ENCODE measurements at regions not wholly inside any gene's neighbourhood (a gene's known extent, or its start where the extent isn't known, plus 50 kb on each side); places are given as distances from the start of the nearest gene placed in this dataset.
A peak's percentile ranks its signal among the peaks of the same experiment; 100 is the strongest.

DNA sequence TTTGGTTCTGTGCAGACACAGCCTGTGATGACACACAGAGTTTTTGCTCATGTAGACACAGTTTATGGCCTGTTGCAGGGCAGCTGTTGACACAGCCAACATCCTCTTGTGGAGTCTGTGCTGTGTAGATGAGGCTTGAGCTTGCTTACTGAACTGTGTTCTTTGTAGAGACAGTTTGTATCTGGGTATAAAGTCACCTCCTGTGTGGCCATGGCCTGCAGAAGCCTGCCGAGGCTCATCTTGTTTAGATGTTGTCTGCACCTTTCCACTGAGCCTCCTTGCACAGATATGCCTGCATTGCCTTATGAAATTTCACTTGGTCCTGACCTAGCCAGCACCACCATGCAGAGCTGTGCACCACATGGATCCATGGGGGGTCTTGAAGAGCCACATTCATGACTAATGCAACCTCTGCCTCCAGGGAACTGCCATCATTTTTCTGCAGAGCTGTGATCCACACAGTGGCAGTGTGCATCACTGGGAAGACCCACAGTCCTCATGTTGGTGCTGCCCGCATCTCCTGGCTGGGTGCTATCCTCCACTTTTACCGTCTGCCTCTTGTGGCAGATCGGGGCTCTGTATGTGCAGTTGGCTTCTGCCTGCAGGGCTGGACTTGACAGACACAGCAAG is 198.0 kb upstream of the MAMLD1 start:
- DNase-seq (ENCODE audit: low read depth) = no peak

- no peak for DNase-seq (ENCODE audit: low read depth)
Measured at GRCh38 chrX:150165776-150166610, 197.1 kb upstream of the MAMLD1 start.

- no peak for DNase-seq (ENCODE audit: low read depth)
Measured at GRCh38 chrX:150167482-150168324, 195.4 kb upstream of the MAMLD1 start.

DNA sequence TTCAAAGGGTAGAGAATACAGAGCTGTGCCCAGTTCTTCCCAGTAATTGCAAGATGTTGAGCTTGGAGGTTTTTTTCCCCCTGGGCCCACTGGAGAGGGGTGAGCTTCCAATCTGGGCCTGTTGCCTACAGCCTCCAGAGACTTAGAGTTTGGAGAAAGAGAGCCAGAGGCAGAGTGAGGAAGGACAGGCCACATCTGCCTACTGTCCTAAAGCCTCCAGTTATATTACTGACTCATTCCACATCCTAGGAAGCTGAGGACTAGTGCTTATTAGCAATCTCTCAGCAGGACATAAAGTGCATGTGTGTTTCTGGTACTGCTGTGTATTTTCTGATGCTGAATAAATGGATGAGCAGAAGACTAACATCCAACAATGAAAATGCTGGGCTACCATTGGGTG is 181.0 kb upstream of the MAMLD1 start:
- DNase-seq (ENCODE audit: low read depth) = no peak

GRCh38 chrX:150184491-150184890 is 178.6 kb upstream of the MAMLD1 start:
- DNase-seq (ENCODE audit: low read depth) = no peak

GRCh38 chrX:150185766-150186165 is 177.4 kb upstream of the MAMLD1 start:
- no peak for DNase-seq (ENCODE audit: low read depth)

DNA sequence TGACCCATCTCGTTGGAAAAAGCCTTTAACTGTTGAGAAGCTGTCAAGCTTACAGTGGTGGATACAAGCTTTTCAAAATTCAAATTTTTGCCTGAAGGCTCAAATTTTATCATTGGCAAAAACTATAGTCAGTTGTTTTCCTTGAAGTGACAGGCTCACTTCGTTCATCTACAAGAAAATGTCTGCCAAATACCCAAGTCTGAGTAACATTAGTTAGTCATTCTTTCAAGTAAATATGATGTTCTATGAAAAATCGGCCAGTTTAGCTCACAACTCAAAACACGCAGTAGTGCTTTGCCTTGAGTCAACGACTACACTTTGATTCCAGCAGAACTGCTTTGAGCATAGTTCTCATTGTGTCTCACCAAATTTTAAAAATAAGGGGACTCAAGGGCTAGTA is 170.3 kb upstream of the MAMLD1 start:
- DNase-seq (ENCODE audit: low read depth) = no peak

DNA sequence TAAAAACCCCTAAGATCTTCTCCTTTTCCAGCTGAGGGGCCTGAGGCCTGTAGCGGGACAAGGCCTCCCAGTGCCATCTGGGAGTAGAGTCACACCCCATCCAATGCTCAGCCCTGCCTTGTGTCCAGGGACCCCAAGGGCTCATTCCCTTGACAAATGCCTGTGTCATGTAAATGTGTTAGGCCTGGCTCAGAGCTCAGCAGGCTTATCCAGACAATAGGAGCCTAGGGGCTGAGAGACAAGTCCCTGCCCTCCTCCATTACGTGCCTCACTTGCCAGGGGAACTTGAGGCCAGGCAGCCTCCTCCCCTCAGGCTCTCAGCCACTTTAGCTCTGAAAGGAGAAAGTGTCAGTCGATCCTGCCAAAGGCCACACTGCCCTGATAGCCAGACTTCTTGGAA is 166.8 kb upstream of the MAMLD1 start:
- no peak for DNase-seq (ENCODE audit: low read depth)

GRCh38 chrX:150197388-150197787 is 165.7 kb upstream of the MAMLD1 start:
- no peak for DNase-seq (ENCODE audit: low read depth)

GRCh38 chrX:150198776-150199175 is 164.3 kb upstream of the MAMLD1 start:
- DNase-seq (ENCODE audit: low read depth) = no peak

GRCh38 chrX:150199181-150199580 is 163.9 kb upstream of the MAMLD1 start:
- DNase-seq (ENCODE audit: low read depth) = no peak

DNA sequence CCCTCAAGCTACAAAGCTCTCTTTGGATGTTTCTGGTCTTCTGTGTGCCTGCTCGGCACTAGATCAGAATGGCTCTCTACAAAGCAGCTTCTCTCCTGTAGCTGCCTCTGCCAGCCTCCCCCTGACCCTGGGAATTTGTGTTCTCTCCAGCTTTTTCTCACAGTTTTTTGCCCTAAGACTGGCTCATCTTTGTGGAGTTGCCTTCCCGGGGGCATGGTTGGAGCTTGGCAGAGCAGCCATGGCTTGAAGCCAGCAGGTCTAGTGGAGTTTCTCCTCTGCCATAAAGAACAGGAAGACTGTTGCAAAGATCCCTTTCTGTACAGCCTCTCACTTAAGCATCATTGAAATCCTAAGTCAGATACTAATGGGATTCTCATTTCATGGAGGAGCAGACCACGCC is 163.3 kb upstream of the MAMLD1 start:
- DNase-seq (ENCODE audit: low read depth) = no peak

- DNase-seq (ENCODE audit: low read depth) = no peak
Measured at GRCh38 chrX:150200361-150200760, 162.8 kb upstream of the MAMLD1 start.

GRCh38 chrX:150200820-150201287 is 162.3 kb upstream of the MAMLD1 start:
- peak; percentile 94 for DNase-seq (ENCODE audit: low read depth)

DNA sequence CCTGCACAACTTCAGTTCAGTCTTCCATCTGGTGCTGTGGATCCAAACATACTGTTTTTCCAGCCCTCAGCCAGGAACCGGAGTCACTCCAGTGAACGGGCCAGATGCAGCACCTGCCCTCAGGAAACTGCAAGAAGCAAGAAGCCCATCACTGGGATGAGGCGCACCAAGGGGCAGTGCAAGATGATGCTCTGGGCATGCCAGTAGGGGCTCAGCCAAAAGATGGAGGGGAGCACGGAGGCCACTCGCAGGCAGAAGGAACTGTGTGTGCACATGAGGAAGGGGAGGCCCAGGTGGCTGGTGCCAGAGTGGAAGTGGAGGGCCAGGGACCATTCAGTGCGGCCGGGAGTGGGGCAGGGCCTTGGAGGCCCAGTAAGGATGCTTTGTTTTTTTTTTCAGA is 161.7 kb upstream of the MAMLD1 start:
- DNase-seq (ENCODE audit: low read depth) = no peak

- no peak for DNase-seq (ENCODE audit: low read depth)
Measured at GRCh38 chrX:150201841-150202240, 161.3 kb upstream of the MAMLD1 start.

GRCh38 chrX:150202641-150203247 is 160.4 kb upstream of the MAMLD1 start:
- peak; percentile 59 for DNase-seq (ENCODE audit: low read depth)

DNA sequence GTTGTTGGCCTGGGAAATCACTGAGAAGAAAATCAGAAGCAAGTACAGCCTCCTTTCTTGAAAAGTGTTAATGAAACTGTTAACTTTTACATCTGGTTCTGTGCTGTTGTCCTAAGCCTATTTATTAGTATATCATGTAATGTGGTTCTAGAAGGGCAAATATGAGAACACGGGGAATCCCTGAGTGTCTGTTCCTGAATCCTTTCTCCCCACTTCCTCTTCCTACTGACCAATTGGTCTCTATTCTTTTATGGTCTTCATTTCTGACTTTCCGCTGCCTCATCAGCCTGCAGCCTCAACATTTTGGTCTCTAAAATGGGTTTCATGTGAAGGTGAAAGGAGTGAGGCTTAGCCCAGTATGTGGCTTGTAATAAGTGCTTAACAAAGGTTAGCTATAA is 159.9 kb upstream of the MAMLD1 start:
- no peak for DNase-seq (ENCODE audit: low read depth)

GRCh38 chrX:150205011-150205410 is 158.1 kb upstream of the MAMLD1 start:
- no peak for DNase-seq (ENCODE audit: low read depth)

- DNase-seq (ENCODE audit: low read depth) = no peak
Measured at GRCh38 chrX:150207733-150208132, 155.4 kb upstream of the MAMLD1 start.

- no peak for DNase-seq (ENCODE audit: low read depth)
Measured at GRCh38 chrX:150211988-150212387, 151.1 kb upstream of the MAMLD1 start.

All from GM04503 (cell line).